GM12878 (cell line): ENCODE measurements at regions not wholly inside any gene's neighbourhood (a gene's known extent, or its start where the extent isn't known, plus 50 kb on each side); places are given as distances from the start of the nearest gene placed in this dataset.

ENCODE experiments used
- ATAC-seq: fragments of 200-7000 bp; cut with Tn5 transposase; 3 replicates; pipeline ENCODE4 v1.9.1; 2020; ENCODE audit warnings: mild to moderate bottlenecking, moderate library complexity
- BruUV-seq: library from RNA; stranded (reverse); fragments of 400-500 nt; replicated peaks from 2 replicates; lab custom pipeline; 2021; lab: Mats Ljungman, UMichigan
- CTCF ChIA-PET: fragments of 300-600 bp; sonication (Branson Sonifier 250); formaldehyde crosslinking; extraction: SDS; loops from one replicate; lab custom pipeline; 2021; ENCODE audit warnings: inconsistent platforms; lab: Yijun Ruan, JAX
- POLR2A ChIA-PET: fragments of 350-600 bp; formaldehyde crosslinking; extraction: SDS; loops from one replicate; lab custom pipeline; 2021; ENCODE audit warnings: inconsistent platforms; lab: Charles Lee
- RAD21 ChIA-PET: fragments of 300-600 bp; sonication (Branson Sonifier 250); formaldehyde crosslinking; loops from one replicate; lab custom pipeline; 2023; ENCODE audit warnings: antibody characterized with exemption; ENCODE audit not compliant: unreplicated experiment; lab: Charles Lee
- SMC1A ChIA-PET: fragments of 300-600 bp; sonication (Branson Sonifier 250); formaldehyde crosslinking; loops from one replicate; lab custom pipeline; 2023; ENCODE audit not compliant: unreplicated experiment, uncharacterized antibody; lab: Charles Lee
- DNase-seq: peaks from one replicate; pipeline ENCODE4 v3.0.0-alpha.2; 2011; ENCODE audit warnings: low read depth, low spot score
- FAIRE-seq: peaks from 3 replicates; lab custom pipeline; 2011; peaks lifted over from hg19 to GRCh38; lab: Jason Lieb, UNC
- H2AFZ ChIP-seq: 2 replicates; pipeline ENCODE4 v1.6.0; 2011; ENCODE audit warnings: low read depth, low read length, control low read depth; ENCODE audit not compliant: control insufficient read depth
- H3K27ac ChIP-seq: 2 replicates; pipeline ENCODE4 v1.5.1; 2011; ENCODE audit warnings: control low read depth; ENCODE audit not compliant: control insufficient read depth, insufficient read depth
- H3K27me3 ChIP-seq, 2 experiments: replicated peaks in 1 of 2; 2 replicates each; pipeline versions ENCODE4 v1.6.0 to v1.6.1; 2011; ENCODE audit warnings: low read length in 1 of 2; ENCODE audit not compliant: control insufficient read depth in 2 of 2, insufficient read depth in 2 of 2
- H3K36me3 ChIP-seq, 2 experiments: 2 replicates each; pipeline ENCODE4 v1.5.1; 2011; ENCODE audit warnings: low read length in 1 of 2; ENCODE audit not compliant: control insufficient read depth in 2 of 2, insufficient read depth in 2 of 2
- H3K4me1 ChIP-seq: 2 replicates; pipeline ENCODE4 v1.6.1; 2011; ENCODE audit warnings: mild to moderate bottlenecking, low read length, moderate library complexity, mixed read lengths; ENCODE audit not compliant: control insufficient read depth, insufficient read depth
- H3K4me2 ChIP-seq: 2 replicates; pipeline ENCODE4 v1.6.0; 2011; ENCODE audit warnings: control low read depth; ENCODE audit not compliant: control insufficient read depth, insufficient read depth
- H3K4me3 ChIP-seq: fragments of 200-600 bp; sonication (generic); 2 replicates; pipeline ENCODE4 v1.5.1; 2016
- H3K79me2 ChIP-seq: 2 replicates; pipeline ENCODE4 v1.6.0; 2011; ENCODE audit warnings: low read length; ENCODE audit not compliant: control insufficient read depth, insufficient read depth
- H3K9ac ChIP-seq: 2 replicates; pipeline ENCODE4 v1.8.0; 2011; ENCODE audit warnings: low read length, control low read depth, mixed read lengths; ENCODE audit not compliant: control insufficient read depth, insufficient read depth
- H3K9me3 ChIP-seq: replicated peaks from 3 replicates; pipeline ENCODE4 v1.5.1; 2011; ENCODE audit warnings: mild to moderate bottlenecking, low read length; ENCODE audit not compliant: control insufficient read depth, insufficient read depth
- H4K20me1 ChIP-seq: 2 replicates; pipeline ENCODE4 v1.6.0; 2011; ENCODE audit not compliant: control insufficient read depth, insufficient read depth
- ATF7 ChIP-seq: fragments of 450-650 bp; IDR thresholded peaks from 2 replicates; pipeline ENCODE4 v1.6.1; 2016; ENCODE audit warnings: low read depth, mild to moderate bottlenecking
- BACH1 ChIP-seq: fragments of 450-650 bp; IDR thresholded peaks from 2 replicates; pipeline ENCODE4 v1.6.1; 2017; ENCODE audit warnings: mild to moderate bottlenecking, borderline replicate concordance
- BCL11A ChIP-seq: IDR thresholded peaks from 2 replicates; pipeline ENCODE4 v1.6.1; 2011; ENCODE audit warnings: low read depth, low read length
- BRCA1 ChIP-seq: IDR thresholded peaks from 2 replicates; pipeline ENCODE4 v1.6.1; 2011; ENCODE audit warnings: low read depth, low read length, improper control_type of control experiment
- HDAC2 ChIP-seq: fragments of 200-600 bp; sonication (generic); IDR thresholded peaks from 2 replicates; pipeline ENCODE4 v1.6.1; 2017
- IRF4 ChIP-seq: IDR thresholded peaks from 2 replicates; pipeline ENCODE4 v1.6.1; 2011; ENCODE audit warnings: low read depth, low read length
- MLLT1 ChIP-seq: fragments of 450-650 bp; IDR thresholded peaks from 2 replicates; pipeline ENCODE4 v1.6.1; 2016; ENCODE audit warnings: mild to moderate bottlenecking
- NR2C2 ChIP-seq: IDR thresholded peaks from 2 replicates; pipeline ENCODE4 v1.6.1; 2011; ENCODE audit warnings: borderline replicate concordance, low read depth; ENCODE audit not compliant: control insufficient read depth, insufficient read length
- NRF1 ChIP-seq: conservative IDR thresholded peaks from 2 replicates; pipeline ENCODE4 v1.6.1; 2011; ENCODE audit warnings: mild to moderate bottlenecking, low read depth, low read length, improper control_type of control experiment
- PRDM15 ChIP-seq: fragments of 450-650 bp; formaldehyde crosslinking; IDR thresholded peaks from 2 replicates; pipeline ENCODE4 v1.4.0; 2020; ENCODE audit warnings: mild to moderate bottlenecking, moderate library complexity
- RAD51 ChIP-seq: fragments of 450-650 bp; IDR thresholded peaks from 2 replicates; pipeline ENCODE4 v1.6.1; 2016; ENCODE audit warnings: moderate library complexity, mild to moderate bottlenecking, inconsistent platforms
- RUNX3 ChIP-seq: IDR thresholded peaks from 2 replicates; pipeline ENCODE4 v1.6.1; 2012; ENCODE audit warnings: low read length, inconsistent platforms
- SPI1 ChIP-seq: IDR thresholded peaks from 2 replicates; pipeline ENCODE4 v1.6.1; 2011; ENCODE audit warnings: low read depth, mild to moderate bottlenecking, low read length, moderate library complexity, borderline replicate concordance; ENCODE audit not compliant: insufficient read depth
- WRNIP1 ChIP-seq: IDR thresholded peaks from 2 replicates; pipeline ENCODE4 v1.6.1; 2011; ENCODE audit warnings: low read depth, low read length, improper control_type of control experiment, borderline replicate concordance
- ZBTB4 ChIP-seq: fragments of 450-650 bp; formaldehyde crosslinking; IDR thresholded peaks from 2 replicates; pipeline ENCODE4 v1.4.0; 2022; ENCODE audit warnings: mild to moderate bottlenecking, moderate library complexity
- ZNF217 ChIP-seq: fragments of 450-650 bp; IDR thresholded peaks from 2 replicates; pipeline ENCODE4 v1.6.1; 2017; ENCODE audit warnings: antibody characterized with exemption, mild to moderate bottlenecking
- WGBS: methylation state at CpG from one replicate; pipeline ENCODE4 v1.1.6; 2016; ENCODE audit warnings: low lambda C conversion rate; ENCODE audit not compliant: insufficient replicate concordance, insufficient coverage; ENCODE audit errors: missing lambda C conversion rate; 5-methylcytosine and 5-hydroxymethylcytosine counted together
- in situ Hi-C: fragments of 300-500 bp; cut with MboI; formaldehyde crosslinking; loops from 9 replicates; pipeline ENCODE4 v1.14.3; 2018; ENCODE audit warnings: mixed read lengths
- intact Hi-C: fragments of 100-400 bp; cut with micrococcal nuclease; formaldehyde crosslinking; loops from one replicate; pipeline ENCODE4 v1.14.2; 2022; ENCODE audit not compliant: unreplicated experiment
- TF ChIP-seq, protein P1 (sequence below): IDR thresholded peaks from 2 replicates; pipeline ENCODE4 v1.6.1; 2011; ENCODE audit warnings: low read depth, mild to moderate bottlenecking, low read length, moderate library complexity, borderline replicate concordance; ENCODE audit errors: extremely low read depth

DNA sequence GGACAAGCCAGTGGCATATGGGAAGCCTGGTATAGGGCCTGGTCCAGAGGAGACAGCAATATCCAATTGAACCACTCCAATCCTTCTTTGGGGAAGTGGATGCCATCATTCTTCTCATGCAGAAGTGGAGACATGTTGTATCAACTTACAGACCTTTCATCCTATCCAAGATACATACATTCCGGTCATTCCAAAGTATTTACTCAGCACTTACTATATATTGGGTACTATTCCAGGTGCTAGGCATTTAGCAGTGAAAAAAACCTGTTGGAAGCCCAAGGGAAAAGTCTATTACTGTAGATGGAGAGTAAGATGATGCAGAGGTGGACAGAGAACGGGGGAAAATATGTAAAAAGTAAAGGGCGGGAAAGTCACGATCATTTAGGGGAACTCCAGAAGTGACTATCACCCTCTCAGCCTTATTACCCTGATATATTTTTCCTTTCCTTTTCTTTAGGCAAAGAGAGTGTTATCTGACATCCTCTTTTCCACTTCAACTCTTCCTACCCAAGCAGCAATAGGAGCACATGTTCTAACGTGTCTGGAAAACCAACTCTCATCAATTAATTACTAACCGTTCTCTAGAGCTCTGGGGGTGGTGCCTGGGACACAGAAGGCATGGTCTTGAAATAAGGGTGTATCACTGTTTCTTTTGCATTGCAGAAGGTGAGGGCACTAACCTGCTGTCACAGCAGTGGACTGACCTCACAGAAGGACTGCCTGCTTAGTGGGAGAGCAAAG, 210.1 kb upstream of the MAF start:
- H3K9me3 ChIP-seq = no peaks in the 10 kb centered on the region
- RAD21 ChIA-PET = no interaction called here
- no peak overlapping the region for H3K4me2 ChIP-seq
- H3K36me3 ChIP-seq = no peaks in the 10 kb centered on the region
- POLR2A ChIA-PET = no interaction called here
- no peak for DNase-seq
- ATAC-seq = no peak
- no peak overlapping the region for H2AFZ ChIP-seq
- CTCF ChIA-PET = no interaction called here
- no peaks in the 10 kb centered on the region for H3K79me2 ChIP-seq
- H4K20me1 ChIP-seq = no peaks in the 10 kb centered on the region
- no peaks in the 10 kb centered on the region for H3K4me1 ChIP-seq
- FAIRE-seq = no peak
- no peak overlapping the region for H3K4me3 ChIP-seq
- intact Hi-C loops (no loop called here), in situ Hi-C loops (no loop called here)
- no peaks in the 10 kb centered on the region for H3K27me3 ChIP-seq
- SMC1A ChIA-PET = no interaction called here
- no peak overlapping the region for H3K27ac ChIP-seq
- no TSS peak for BruUV-seq
- WGBS = 19% methylated on average over 5 of the region's 6 CpGs
- no peak overlapping the region for H3K9ac ChIP-seq
- TF ChIP-seq NR2C2 (no peak), RAD51 (no peak), BRCA1 (no peak), BACH1 (no peak), RUNX3 (no peak), NRF1 (no peak), ATF7 (no peak), SPI1 (no peak), ZBTB4 (CRISPR knock-in tag) (no peak), PRDM15 (CRISPR knock-in tag) (no peak), HDAC2 (no peak), ZNF217 (no peak), WRNIP1 (no peak), MLLT1 (no peak), IRF4 (no peak), BCL11A (no peak)
- TF ChIP-seq, protein P1, sequence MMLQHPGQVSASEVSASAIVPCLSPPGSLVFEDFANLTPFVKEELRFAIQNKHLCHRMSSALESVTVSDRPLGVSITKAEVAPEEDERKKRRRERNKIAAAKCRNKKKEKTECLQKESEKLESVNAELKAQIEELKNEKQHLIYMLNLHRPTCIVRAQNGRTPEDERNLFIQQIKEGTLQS = no peak
